ENCODE measurements at regions not wholly inside any gene's neighbourhood (a gene's known extent, or its start where the extent isn't known, plus 50 kb on each side); places are given as distances from the start of the nearest gene placed in this dataset.

DNA sequence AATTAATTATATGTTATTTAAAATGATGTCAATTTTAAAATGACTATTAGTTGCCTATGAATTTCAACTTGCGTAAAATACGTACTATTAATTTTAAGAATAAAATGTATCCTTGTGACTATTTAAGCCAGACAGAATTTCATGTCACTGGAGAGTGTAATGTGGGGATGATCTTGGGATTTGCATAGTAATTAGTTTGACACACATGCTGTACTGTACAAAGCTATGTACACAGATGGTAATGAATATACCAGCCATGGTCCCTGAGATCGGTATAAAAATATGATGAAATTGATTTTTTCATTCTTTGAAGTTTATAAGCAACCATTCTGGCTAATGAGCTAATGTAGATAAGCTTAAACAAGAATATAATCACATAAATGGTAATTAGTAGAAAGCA lies 134.4 kb upstream of the ROBO1 start:
- DNase-seq: no peak

GRCh38 chr3:79898907-79899306 lies 131.1 kb upstream of the ROBO1 start:
- no peak for DNase-seq

GRCh38 chr3:79896086-79896485 lies 128.3 kb upstream of the ROBO1 start:
- no peak for DNase-seq

- no peak for DNase-seq
These were observed 119.4 kb upstream of the ROBO1 start for GRCh38 chr3:79887213-79887612.

DNA sequence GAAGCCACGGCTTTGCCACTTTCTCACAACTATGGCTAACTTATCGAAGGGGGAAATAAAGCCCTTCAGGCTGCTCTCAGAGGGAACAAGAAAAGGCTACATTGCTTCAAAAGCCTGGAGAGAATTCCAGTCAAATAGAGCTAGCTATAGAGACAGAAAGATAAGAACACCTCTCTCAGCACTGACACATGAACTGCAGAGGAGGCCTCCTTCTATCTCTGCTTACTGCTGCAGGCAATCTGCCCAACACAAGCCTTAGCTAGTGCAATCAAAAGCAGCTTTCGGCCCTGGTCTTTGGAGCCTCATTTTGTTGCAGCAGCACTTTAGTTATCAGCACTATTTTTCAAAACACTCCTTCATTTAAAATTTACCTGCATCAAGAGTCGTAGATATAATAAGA lies 118.4 kb upstream of the ROBO1 start:
- no peak for DNase-seq

- DNase-seq: no peak
These were observed 117.6 kb upstream of the ROBO1 start for GRCh38 chr3:79885407-79885806.

GRCh38 chr3:79884354-79884753 lies 116.6 kb upstream of the ROBO1 start:
- DNase-seq: no peak

- no peak for DNase-seq
These were observed 113.6 kb upstream of the ROBO1 start for GRCh38 chr3:79881431-79881830.

- DNase-seq: no peak
These were observed 110.9 kb upstream of the ROBO1 start for GRCh38 chr3:79878708-79879107.

- DNase-seq: no peak
These were observed 106.8 kb upstream of the ROBO1 start for GRCh38 chr3:79874646-79875045.

GRCh38 chr3:79872483-79872882 lies 104.7 kb upstream of the ROBO1 start:
- no peak for DNase-seq

DNA sequence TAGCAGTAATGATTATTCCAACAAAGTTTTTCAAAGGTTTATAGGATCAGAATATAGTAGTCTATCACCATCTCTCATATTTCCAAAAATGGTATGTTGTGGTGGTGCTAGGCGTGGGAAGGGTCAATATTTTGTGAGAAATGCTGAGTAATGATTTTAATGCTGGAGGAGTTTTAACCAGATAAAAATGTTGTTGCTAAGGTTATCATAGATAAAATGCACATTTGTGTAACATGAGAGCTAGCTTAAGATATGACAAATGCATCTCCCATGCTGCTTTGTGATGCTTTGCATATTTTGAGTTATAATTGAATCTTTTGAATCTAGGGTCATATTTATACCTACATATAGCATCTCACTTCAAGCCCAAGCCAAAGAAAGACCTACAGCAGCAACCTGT lies 103.9 kb upstream of the ROBO1 start:
- no peak for DNase-seq

GRCh38 chr3:79870313-79870620 lies 102.5 kb upstream of the ROBO1 start:
- no peak for DNase-seq

- DNase-seq: no peak
These were observed 101.9 kb upstream of the ROBO1 start for GRCh38 chr3:79869461-79870312.

DNA sequence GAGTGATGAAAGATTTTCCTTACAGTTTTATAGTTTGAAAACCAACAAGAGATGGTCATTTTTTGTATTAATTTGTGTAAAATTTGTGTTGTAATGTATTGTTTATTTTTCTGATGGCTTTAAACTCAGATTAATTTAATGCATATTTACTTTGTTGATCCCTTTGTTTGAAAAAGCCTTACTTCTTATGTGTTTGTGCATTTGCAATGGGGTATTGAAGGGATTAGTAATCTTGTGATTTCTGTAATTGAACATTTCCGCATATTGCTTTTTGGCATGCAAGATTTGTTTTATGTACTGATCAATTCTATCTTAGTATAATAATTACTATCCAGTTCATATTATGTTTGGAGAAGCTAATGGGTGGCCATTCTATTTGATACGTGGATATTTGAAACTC lies 98.4 kb upstream of the ROBO1 start:
- DNase-seq: no peak

DNA sequence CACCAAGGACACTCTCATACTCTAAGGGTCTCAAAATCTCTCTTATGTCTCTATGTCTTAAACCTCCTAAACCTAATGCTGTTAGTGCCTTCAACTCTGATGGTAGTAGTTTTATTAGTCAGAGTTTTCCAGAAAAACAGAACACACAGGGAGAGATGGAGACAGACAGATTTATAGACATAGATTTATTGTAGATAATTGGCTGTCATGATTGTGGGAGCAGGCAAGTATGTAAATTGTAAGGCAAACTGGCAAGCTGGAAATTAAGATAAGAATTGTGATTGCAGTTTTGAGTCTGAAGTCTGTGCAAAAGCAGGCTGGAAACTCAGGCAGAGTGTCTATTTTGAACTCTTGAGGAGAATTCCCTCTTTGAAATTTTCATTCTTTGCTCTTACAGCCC lies 96.3 kb upstream of the ROBO1 start:
- DNase-seq: no peak

DNA sequence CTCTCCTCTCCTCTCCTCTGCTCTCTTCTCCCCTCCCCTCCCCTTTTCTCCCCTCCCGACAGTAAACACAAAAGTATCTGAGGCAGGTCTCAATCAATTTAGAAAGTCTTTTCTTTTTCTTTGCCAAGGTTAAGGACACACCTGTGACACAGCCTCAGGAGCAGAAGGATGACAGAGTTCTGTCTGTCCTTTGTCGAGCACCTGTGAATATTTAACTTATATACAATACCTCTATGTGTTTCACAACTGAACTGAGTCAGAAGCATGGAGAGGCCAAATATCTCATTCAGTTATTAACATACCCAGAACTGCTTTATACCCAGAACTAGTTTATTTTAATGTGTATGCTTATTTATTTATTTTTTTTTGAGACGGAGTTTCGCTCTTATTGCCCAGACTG lies 81.1 kb upstream of the ROBO1 start:
- DNase-seq: no peak

DNA sequence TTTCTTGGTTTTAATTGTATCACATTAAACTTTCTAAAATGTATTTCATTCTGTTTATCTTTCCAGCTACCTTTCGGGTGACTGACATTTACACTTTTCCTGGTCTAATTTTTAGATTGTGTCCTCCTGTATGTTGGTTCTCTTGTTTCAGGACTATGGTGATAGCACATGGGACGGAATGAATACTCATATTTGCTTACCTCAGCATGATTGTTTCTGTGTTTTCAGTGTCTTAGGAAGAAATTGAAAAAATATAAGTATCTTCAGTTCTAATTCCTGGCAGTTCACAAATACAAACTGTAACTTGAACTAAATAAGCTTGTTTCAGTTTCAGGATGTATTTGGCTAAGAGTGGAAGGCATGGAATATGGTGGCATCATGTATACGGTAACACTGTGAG lies 80.1 kb upstream of the ROBO1 start:
- DNase-seq: no peak

- DNase-seq: no peak
These were observed 78.5 kb upstream of the ROBO1 start for GRCh38 chr3:79846148-79846933.

- no peak for DNase-seq
These were observed 77.7 kb upstream of the ROBO1 start for GRCh38 chr3:79845546-79845945.

GRCh38 chr3:79844176-79844575 lies 76.4 kb upstream of the ROBO1 start:
- DNase-seq: no peak

- DNase-seq: no peak
These were observed 75.4 kb upstream of the ROBO1 start for GRCh38 chr3:79843180-79843579.

DNA sequence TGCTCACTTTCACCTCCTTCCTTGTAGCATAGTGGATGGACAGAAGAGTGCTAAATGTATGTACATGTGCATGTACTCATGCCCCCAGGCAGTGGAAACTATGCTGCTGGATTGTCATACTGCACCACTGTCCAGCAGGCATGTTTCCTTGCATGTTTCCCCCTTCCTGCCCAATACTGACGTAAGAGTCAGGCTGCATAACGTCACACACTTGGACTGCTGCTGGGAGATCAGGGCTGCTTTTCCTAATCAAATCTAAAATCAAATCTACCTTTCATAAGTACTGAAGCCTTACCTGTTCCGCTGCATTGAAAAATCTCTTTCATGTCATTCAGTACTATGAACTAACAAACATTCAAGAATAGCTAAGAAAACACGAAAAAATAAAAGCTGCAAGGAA lies 67.9 kb upstream of the ROBO1 start:
- DNase-seq: no peak

- DNase-seq: no peak
These were observed 56.4 kb upstream of the ROBO1 start for GRCh38 chr3:79824166-79824565.

- DNase-seq: no peak
These were observed 54.3 kb upstream of the ROBO1 start for GRCh38 chr3:79822076-79822475.

Measured in NCI-H1417 treated with DMSO at 0.1 percent for 48 hours (cell line).